ENCODE measurements at regions not wholly inside any gene's neighbourhood (a gene's known extent, or its start where the extent isn't known, plus 50 kb on each side); places are given as distances from the start of the nearest gene placed in this dataset.
A peak's percentile ranks its signal among the peaks of the same experiment; 100 is the strongest.

- no peak for TF ChIP-seq CEBPB (IDR thresholded peaks at IDR 0.05; ENCODE audit: borderline replicate concordance in 1 of 2, low read depth in 2 of 2, low read length in 2 of 2)
- TF ChIP-seq FOXM1 (IDR thresholded peaks at IDR 0.05; ENCODE audit: low read depth, low read length) = no peak
- no peak for TF ChIP-seq POLR2A (IDR thresholded peaks at IDR 0.05; ENCODE audit: low read depth, low read length)
- TF ChIP-seq, protein P1, sequence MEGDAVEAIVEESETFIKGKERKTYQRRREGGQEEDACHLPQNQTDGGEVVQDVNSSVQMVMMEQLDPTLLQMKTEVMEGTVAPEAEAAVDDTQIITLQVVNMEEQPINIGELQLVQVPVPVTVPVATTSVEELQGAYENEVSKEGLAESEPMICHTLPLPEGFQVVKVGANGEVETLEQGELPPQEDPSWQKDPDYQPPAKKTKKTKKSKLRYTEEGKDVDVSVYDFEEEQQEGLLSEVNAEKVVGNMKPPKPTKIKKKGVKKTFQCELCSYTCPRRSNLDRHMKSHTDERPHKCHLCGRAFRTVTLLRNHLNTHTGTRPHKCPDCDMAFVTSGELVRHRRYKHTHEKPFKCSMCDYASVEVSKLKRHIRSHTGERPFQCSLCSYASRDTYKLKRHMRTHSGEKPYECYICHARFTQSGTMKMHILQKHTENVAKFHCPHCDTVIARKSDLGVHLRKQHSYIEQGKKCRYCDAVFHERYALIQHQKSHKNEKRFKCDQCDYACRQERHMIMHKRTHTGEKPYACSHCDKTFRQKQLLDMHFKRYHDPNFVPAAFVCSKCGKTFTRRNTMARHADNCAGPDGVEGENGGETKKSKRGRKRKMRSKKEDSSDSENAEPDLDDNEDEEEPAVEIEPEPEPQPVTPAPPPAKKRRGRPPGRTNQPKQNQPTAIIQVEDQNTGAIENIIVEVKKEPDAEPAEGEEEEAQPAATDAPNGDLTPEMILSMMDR (IDR thresholded peaks at IDR 0.05 in 2 of 3, conservative IDR thresholded peaks at IDR 0.05 in 1 of 3; ENCODE audit: control insufficient read depth in 2 of 3, extremely low read depth in 1 of 3, insufficient read depth in 1 of 3, low read depth in 3 of 3, low read length in 3 of 3) = peak in 1 of 3 experiments; percentile 7; a peak in 1 of 6 replicates
Observed at GRCh38 chr13:61258185-61258584, 157.5 kb downstream of the PCDH20 start.

Data from GM12878 (cell line).